ENCODE measurements at regions not wholly inside any gene's neighbourhood (a gene's known extent, or its start where the extent isn't known, plus 50 kb on each side); places are given as distances from the start of the nearest gene placed in this dataset.

DNA sequence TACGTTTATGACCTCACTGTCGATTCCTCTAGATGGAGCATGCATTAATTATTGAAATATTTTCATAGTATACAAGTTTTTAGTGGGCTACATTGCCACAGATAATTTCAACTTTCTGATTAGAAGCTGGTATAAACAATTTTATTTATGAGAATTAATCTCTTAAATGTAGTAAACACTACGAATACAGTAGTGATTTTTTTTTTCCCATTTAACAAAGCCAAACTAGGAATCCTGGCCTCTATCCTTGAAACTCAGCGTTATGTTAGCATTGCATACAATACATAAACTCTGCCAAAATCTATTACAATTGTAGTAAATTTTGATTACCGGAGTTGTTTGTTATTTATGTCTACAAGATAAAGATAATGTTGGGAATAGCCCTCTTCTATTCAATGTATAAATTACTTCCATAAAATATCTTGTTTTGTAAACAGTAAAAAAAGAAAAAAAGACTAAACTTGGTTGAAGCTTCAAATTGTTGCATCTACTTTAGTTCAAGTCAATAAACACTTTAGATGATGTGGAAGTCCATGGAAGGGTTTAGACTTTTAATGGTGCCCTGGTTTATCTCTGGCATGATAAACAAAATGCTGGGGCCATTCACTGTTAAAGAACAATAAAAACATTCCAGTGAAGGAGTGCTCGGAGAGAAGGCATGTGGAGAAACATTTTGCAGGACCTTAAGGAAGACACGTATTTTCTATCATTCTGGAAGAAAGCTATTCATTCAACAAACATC is 77.3 kb upstream of the NR2F2 start:
- TF ChIP-seq TAF1 (IDR thresholded peaks at IDR 0.05; ENCODE audit: borderline replicate concordance, insufficient read depth, low read length) (no peak), SIN3A (IDR thresholded peaks at IDR 0.05; ENCODE audit: borderline replicate concordance, insufficient read depth, low read length) (no peak), POLR2AphosphoS5 (IDR thresholded peaks at IDR 0.05; ENCODE audit: low read depth, low read length) (no peak), FOXP2 (optimal IDR thresholded peaks at IDR 0.05; ENCODE audit: borderline replicate concordance, extremely low read depth, extremely low read length, insufficient read depth) (no peak)
- TF ChIP-seq, protein P1, sequence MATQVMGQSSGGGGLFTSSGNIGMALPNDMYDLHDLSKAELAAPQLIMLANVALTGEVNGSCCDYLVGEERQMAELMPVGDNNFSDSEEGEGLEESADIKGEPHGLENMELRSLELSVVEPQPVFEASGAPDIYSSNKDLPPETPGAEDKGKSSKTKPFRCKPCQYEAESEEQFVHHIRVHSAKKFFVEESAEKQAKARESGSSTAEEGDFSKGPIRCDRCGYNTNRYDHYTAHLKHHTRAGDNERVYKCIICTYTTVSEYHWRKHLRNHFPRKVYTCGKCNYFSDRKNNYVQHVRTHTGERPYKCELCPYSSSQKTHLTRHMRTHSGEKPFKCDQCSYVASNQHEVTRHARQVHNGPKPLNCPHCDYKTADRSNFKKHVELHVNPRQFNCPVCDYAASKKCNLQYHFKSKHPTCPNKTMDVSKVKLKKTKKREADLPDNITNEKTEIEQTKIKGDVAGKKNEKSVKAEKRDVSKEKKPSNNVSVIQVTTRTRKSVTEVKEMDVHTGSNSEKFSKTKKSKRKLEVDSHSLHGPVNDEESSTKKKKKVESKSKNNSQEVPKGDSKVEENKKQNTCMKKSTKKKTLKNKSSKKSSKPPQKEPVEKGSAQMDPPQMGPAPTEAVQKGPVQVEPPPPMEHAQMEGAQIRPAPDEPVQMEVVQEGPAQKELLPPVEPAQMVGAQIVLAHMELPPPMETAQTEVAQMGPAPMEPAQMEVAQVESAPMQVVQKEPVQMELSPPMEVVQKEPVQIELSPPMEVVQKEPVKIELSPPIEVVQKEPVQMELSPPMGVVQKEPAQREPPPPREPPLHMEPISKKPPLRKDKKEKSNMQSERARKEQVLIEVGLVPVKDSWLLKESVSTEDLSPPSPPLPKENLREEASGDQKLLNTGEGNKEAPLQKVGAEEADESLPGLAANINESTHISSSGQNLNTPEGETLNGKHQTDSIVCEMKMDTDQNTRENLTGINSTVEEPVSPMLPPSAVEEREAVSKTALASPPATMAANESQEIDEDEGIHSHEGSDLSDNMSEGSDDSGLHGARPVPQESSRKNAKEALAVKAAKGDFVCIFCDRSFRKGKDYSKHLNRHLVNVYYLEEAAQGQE (IDR thresholded peaks at IDR 0.05; ENCODE audit: insufficient read depth in 1 of 2, low read depth in 2 of 2, low read length in 2 of 2): no peak

GRCh38 chr15:96254173-96254572 is 76.3 kb upstream of the NR2F2 start:
- TF ChIP-seq TAF1 (IDR thresholded peaks at IDR 0.05; ENCODE audit: borderline replicate concordance, insufficient read depth, low read length) (no peak), POLR2AphosphoS5 (IDR thresholded peaks at IDR 0.05; ENCODE audit: low read depth, low read length) (no peak), SIN3A (IDR thresholded peaks at IDR 0.05; ENCODE audit: borderline replicate concordance, insufficient read depth, low read length) (no peak), FOXP2 (optimal IDR thresholded peaks at IDR 0.05; ENCODE audit: borderline replicate concordance, extremely low read depth, extremely low read length, insufficient read depth) (no peak)
- TF ChIP-seq, protein P1 (IDR thresholded peaks at IDR 0.05; ENCODE audit: insufficient read depth in 1 of 2, low read depth in 2 of 2, low read length in 2 of 2): no peak

- TF ChIP-seq SIN3A (IDR thresholded peaks at IDR 0.05; ENCODE audit: borderline replicate concordance, insufficient read depth, low read length): no peak
Measured at GRCh38 chr15:96255599-96255998, 74.9 kb upstream of the NR2F2 start.

DNA sequence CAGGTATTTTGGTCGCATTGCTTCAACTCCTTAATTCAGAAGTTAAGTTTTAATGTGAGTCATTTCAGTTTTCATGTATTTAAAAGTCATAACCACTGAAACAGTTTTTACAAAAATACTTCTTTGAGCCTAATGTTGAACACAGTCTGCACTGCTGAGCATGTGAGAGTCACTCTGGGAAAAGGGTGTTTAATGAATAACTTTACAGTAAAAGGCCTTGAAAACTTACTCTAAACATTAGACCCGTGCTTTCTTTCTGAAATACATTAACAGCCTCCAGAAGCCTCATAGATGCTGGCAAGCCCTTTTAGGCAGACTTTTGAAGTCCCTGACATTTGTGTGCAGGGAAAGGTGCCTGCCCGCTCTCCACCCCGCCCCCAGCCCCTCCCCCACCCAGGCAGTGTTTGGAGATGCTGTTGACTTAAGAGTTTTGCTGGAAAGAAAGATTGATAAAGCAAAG is 68.9 kb upstream of the NR2F2 start:
- TF ChIP-seq TAF1 (IDR thresholded peaks at IDR 0.05; ENCODE audit: borderline replicate concordance, insufficient read depth, low read length): no peak
- TF ChIP-seq FOXP2 (optimal IDR thresholded peaks at IDR 0.05; ENCODE audit: borderline replicate concordance, extremely low read depth, extremely low read length, insufficient read depth): no peak
- no peak for TF ChIP-seq POLR2AphosphoS5 (IDR thresholded peaks at IDR 0.05; ENCODE audit: low read depth, low read length)
- TF ChIP-seq, protein P1 (IDR thresholded peaks at IDR 0.05; ENCODE audit: insufficient read depth in 1 of 2, low read depth in 2 of 2, low read length in 2 of 2): no peak
- no peak for TF ChIP-seq SIN3A (IDR thresholded peaks at IDR 0.05; ENCODE audit: borderline replicate concordance, insufficient read depth, low read length)

- TF ChIP-seq, protein P1 (IDR thresholded peaks at IDR 0.05; ENCODE audit: insufficient read depth in 1 of 2, low read depth in 2 of 2, low read length in 2 of 2): no peak
- no peak for TF ChIP-seq TAF1 (IDR thresholded peaks at IDR 0.05; ENCODE audit: borderline replicate concordance, insufficient read depth, low read length)
- no peak for TF ChIP-seq FOXP2 (optimal IDR thresholded peaks at IDR 0.05; ENCODE audit: borderline replicate concordance, extremely low read depth, extremely low read length, insufficient read depth)
- no peak for TF ChIP-seq SIN3A (IDR thresholded peaks at IDR 0.05; ENCODE audit: borderline replicate concordance, insufficient read depth, low read length)
- no peak for TF ChIP-seq POLR2AphosphoS5 (IDR thresholded peaks at IDR 0.05; ENCODE audit: low read depth, low read length)
Measured at GRCh38 chr15:96262097-96262496, 68.4 kb upstream of the NR2F2 start.

Data from PFSK-1 (cell line).